ENCODE measurements at regions not wholly inside any gene's neighbourhood (a gene's known extent, or its start where the extent isn't known, plus 50 kb on each side); places are given as distances from the start of the nearest gene placed in this dataset.

GRCh38 chr1:29864431-29865022, 628.2 kb downstream of the PTPRU start:
- no peak for TF ChIP-seq POLR2A (IDR thresholded peaks at IDR 0.05; ENCODE audit: low read depth, low read length)
- TF ChIP-seq POLR2AphosphoS5 (IDR thresholded peaks at IDR 0.05; ENCODE audit: low read depth, low read length): no peak
- no peak for TF ChIP-seq TAF1 (IDR thresholded peaks at IDR 0.05; ENCODE audit: low read depth, low read length)
- no peak for TF ChIP-seq SPI1 (IDR thresholded peaks at IDR 0.05; ENCODE audit: low read depth, low read length)
